HL-60 (cell line): ENCODE measurements at regions not wholly inside any gene's neighbourhood (a gene's known extent, or its start where the extent isn't known, plus 50 kb on each side); places are given as distances from the start of the nearest gene placed in this dataset.

Source experiments
- DNase-seq, 2 experiments: peaks; one replicate each; pipeline ENCODE4 v3.0.0-alpha.2; 2010 to 2020; ENCODE audit warnings: low read depth in 1 of 2, low spot score in 1 of 2
- H3K27ac ChIP-seq: fragments of 250-450 bp; sonication (Bioruptor Pico); replicated peaks from 2 replicates; pipeline ENCODE4 v1.5.1; 2020; ENCODE audit warnings: mild to moderate bottlenecking, moderate library complexity
- H3K27me3 ChIP-seq: fragments of 250-450 bp; sonication (Bioruptor Pico); 2 replicates; pipeline ENCODE4 v1.5.1; 2021; ENCODE audit warnings: mild to moderate bottlenecking, moderate library complexity; ENCODE audit not compliant: insufficient read depth, poor library complexity, severe bottlenecking
- H3K4me3 ChIP-seq: replicated peaks from 2 replicates; pipeline ENCODE4 v1.5.1; 2011; ENCODE audit warnings: mild to moderate bottlenecking, control low read depth, low read length; ENCODE audit not compliant: insufficient read depth
- CTCF ChIP-seq: IDR thresholded peaks from one replicate; pipeline ENCODE4 v1.5.1; 2011; ENCODE audit warnings: low read length, control low read depth, inconsistent platforms; ENCODE audit not compliant: insufficient read depth
- GABPA ChIP-seq: IDR thresholded peaks from 2 replicates; pipeline ENCODE4 v1.6.1; 2012; ENCODE audit warnings: low read depth
- POLR2AphosphoS5 ChIP-seq: IDR thresholded peaks from 2 replicates; pipeline ENCODE4 v1.6.1; 2012; ENCODE audit warnings: low read depth
- REST ChIP-seq: IDR thresholded peaks from 2 replicates; pipeline ENCODE4 v1.6.1; 2012; ENCODE audit warnings: low read depth; ENCODE audit not compliant: insufficient replicate concordance
- SPI1 ChIP-seq: IDR thresholded peaks from 2 replicates; pipeline ENCODE4 v1.6.1; 2012; ENCODE audit warnings: low read depth, mild to moderate bottlenecking, borderline replicate concordance

- no peaks in the 10 kb centered on the region for H3K27me3 ChIP-seq
- no peak overlapping the region for H3K4me3 ChIP-seq
- H3K27ac ChIP-seq = no peak overlapping the region
- no peak for DNase-seq
- no peak for TF ChIP-seq CTCF
- no peak for TF ChIP-seq REST
- TF ChIP-seq SPI1 = no peak
- TF ChIP-seq GABPA = no peak
- TF ChIP-seq POLR2AphosphoS5 = no peak
Observed at GRCh38 chr5:52620315-52620714, 167.4 kb upstream of the ITGA1 start.

- TF ChIP-seq SPI1 = no peak
- no peak for TF ChIP-seq CTCF
- TF ChIP-seq REST = no peak
- TF ChIP-seq POLR2AphosphoS5 = no peak
- no peak for TF ChIP-seq GABPA
- Histone ChIP-seq H3K27me3 (no peaks in the 10 kb centered on the region), H3K27ac (no peak overlapping the region), H3K4me3 (no peak overlapping the region)
- no peak for DNase-seq
Observed at GRCh38 chr5:52623291-52623690, 164.4 kb upstream of the ITGA1 start.

- TF ChIP-seq POLR2AphosphoS5 = no peak
- TF ChIP-seq CTCF = no peak
- no peak for TF ChIP-seq SPI1
- no peak for TF ChIP-seq REST
- TF ChIP-seq GABPA = no peak
- H3K27ac ChIP-seq = no peak overlapping the region
Observed at GRCh38 chr5:52624291-52624690, 163.4 kb upstream of the ITGA1 start.

More at GRCh38 chr5:52624291-52624690, 163.4 kb upstream of the ITGA1 start:
- Histone ChIP-seq H3K27me3 (no peaks in the 10 kb centered on the region), H3K4me3 (no peak overlapping the region)
- DNase-seq = no peak
